ENCODE measurements at regions not wholly inside any gene's neighbourhood (a gene's known extent, or its start where the extent isn't known, plus 50 kb on each side); places are given as distances from the start of the nearest gene placed in this dataset.

- TF ChIP-seq, protein P1, sequence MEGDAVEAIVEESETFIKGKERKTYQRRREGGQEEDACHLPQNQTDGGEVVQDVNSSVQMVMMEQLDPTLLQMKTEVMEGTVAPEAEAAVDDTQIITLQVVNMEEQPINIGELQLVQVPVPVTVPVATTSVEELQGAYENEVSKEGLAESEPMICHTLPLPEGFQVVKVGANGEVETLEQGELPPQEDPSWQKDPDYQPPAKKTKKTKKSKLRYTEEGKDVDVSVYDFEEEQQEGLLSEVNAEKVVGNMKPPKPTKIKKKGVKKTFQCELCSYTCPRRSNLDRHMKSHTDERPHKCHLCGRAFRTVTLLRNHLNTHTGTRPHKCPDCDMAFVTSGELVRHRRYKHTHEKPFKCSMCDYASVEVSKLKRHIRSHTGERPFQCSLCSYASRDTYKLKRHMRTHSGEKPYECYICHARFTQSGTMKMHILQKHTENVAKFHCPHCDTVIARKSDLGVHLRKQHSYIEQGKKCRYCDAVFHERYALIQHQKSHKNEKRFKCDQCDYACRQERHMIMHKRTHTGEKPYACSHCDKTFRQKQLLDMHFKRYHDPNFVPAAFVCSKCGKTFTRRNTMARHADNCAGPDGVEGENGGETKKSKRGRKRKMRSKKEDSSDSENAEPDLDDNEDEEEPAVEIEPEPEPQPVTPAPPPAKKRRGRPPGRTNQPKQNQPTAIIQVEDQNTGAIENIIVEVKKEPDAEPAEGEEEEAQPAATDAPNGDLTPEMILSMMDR (IDR thresholded peaks at IDR 0.05 in 2 of 3, conservative IDR thresholded peaks at IDR 0.05 in 1 of 3; ENCODE audit: control insufficient read depth in 2 of 3, extremely low read depth in 1 of 3, insufficient read depth in 1 of 3, low read depth in 3 of 3, low read length in 3 of 3) = no peak
- no peak for TF ChIP-seq POLR2AphosphoS2 (IDR thresholded peaks at IDR 0.05; ENCODE audit: low read depth, low read length)
- no peak for TF ChIP-seq POLR2A (IDR thresholded peaks at IDR 0.05; ENCODE audit: low read depth, low read length)
Measured at GRCh38 chrX:75986976-75987375, 185.9 kb upstream of the PBDC1 start.
